ENCODE measurements at regions not wholly inside any gene's neighbourhood (a gene's known extent, or its start where the extent isn't known, plus 50 kb on each side); places are given as distances from the start of the nearest gene placed in this dataset.
"Not testable (repeated sequence)": the region's sequence is repeated elsewhere in the genome, so short reads cannot be mapped to it uniquely, and the experiment has no call there.

DNA sequence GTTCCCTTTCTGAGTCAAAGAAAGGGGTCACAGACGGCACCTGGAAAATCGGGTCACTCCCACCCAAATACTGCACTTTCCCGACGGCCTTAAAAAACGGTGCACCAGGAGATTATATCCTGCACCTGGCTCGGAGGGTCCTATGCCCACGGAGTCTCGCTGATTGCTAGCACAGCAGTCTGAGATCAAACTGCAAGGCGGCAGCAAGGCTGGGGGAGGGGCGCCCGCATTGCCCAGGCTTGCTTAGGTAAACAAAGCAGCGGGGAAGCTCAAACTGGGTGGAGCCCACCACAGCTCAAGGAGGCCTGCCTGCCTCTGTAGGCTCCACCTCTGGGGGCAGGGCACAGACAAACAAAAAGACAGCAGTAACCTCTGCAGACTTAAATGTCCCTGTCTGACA, 701.7 kb downstream of the RAPGEF2 start:
- DNase-seq (ENCODE audit: low spot score) = not testable (repeated sequence)

DNA sequence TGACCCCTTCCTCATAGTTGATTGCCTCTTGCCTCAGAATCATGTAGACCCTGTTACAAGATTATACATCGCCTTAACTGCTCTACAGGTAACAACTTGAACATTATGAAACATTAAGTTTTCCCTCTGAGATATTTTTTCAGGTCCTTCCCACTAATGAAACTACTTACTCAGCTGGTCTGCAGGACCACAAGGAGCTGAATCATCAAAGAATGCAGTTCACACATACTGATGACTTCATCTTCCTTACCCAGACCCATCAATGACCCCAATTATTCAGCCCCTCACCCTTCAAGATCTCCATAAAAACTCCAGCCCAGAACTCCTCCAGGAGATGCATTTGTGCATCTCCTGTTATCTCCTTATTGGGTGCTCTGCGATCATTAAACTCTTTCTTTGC, 720.9 kb downstream of the RAPGEF2 start:
- DNase-seq (ENCODE audit: low spot score) = no peak

DNA sequence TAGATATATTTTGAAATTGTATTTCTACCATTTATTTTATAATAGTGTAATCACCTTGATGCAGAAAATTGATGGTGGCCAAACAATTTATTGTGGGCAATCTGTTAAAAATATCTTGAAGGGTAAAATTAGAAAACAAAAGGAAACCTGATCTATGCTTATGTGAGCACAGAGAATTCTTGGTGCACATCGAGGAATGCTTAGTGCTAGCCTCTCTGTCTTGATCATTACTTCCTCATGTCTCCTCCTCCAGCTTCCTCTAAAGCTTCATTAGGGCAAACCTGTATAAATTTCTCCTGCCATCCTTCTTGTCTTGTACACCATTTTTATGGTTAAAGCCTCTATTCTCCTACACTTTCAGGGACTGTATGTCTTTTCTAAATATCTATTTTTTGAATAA, 725.8 kb downstream of the RAPGEF2 start:
- DNase-seq (ENCODE audit: low spot score) = no peak

DNA sequence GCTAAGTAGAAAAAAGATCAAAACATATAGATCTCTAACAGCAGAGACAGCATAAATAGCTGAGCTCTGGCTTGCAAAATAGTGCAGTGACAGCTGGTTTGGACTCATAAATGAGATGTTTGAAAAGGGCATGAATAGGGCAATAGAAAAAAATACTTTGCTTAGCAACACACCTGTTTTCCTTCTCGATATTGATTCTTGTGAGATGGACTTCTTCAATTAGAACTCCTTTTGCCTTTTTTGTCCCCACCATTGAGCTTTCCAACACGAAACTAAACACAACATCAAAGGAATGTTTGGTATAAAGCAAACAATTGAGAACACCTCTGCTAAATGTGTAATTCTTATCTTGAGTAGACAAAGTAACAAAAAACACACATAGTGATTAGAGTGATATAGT, 726.3 kb downstream of the RAPGEF2 start:
- DNase-seq (ENCODE audit: low spot score) = no peak

DNA sequence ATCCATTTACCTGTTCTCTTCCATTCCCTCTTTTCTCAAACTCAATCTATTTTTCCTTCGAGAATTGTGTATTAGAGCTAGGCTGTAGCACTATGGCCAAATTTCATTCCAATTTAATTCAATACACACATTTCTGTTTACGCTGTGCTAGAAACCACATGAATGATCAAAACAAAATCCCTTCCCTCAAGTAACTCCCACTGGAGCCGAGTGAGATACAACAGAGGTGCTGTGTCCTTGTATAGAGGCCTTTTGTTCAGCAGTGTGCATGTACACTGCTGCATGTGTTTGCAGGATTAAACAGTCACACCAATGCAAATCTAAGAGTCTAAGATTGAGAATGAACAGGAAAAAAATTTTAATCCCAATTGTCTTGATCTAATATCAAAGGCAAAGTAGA, 734.2 kb downstream of the RAPGEF2 start:
- DNase-seq (ENCODE audit: low spot score) = no peak

DNA sequence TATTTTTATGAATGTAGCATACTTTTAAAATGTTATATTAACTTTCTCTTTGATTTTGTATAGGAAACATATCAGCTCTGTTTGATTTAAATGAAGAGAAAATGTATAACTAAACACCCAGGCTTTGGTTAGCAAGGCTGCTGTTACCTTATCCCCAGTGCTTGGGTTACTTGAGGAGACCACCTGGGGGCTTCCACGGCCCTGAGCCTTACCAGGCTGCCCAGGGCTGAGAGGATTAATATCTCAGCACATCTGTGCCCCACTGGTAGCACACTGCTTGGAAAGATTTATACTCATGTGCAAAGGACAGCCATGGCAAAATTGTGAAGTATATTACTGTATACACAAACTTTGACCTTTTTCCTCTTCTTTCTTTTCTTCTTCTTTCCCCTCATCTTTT, 752.9 kb downstream of the RAPGEF2 start:
- no peak for DNase-seq (ENCODE audit: low spot score)

DNA sequence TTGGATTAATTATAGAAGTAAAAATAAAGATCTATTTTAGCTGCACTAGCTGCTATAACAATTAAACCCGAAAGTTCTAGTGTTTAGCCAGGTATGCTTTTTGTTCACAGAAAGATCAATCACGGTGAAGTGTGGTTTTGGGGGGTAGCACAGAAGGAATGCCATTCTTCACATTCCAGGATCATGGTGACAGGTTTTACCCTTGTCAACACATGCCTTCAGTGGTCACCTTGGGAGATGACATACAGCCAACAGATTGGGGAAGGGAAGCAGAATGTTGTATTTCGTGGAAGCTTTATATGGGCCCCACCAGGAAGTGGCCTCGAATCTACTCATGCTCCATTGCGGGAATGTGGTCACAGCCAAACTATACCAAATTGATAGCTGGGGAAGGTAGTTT, 753.6 kb downstream of the RAPGEF2 start:
- no peak for DNase-seq (ENCODE audit: low spot score)

DNA sequence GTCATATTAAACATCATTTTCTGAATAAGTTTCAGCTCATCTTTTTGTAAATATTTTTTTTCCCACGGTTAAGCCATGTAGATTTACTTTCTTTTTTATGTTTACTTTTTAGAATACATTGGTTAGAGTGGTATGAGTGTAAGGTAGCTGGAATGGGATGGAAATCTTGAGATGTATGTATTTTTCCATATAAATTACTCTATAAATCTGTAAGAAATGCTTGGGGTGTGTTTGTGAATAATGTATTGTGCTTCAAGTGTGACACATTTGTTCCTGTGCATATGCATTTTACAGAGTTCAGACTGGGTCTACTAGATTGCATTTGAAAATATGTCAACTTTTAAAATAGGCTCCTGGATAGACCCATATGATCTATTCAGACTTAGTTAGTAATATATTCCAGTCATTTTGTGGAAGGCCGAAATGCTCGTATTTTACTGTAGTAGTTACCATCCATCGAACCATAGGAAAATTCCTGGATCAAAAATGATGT, 756.8 kb downstream of the RAPGEF2 start:
- no peak for DNase-seq (ENCODE audit: low spot score)

DNA sequence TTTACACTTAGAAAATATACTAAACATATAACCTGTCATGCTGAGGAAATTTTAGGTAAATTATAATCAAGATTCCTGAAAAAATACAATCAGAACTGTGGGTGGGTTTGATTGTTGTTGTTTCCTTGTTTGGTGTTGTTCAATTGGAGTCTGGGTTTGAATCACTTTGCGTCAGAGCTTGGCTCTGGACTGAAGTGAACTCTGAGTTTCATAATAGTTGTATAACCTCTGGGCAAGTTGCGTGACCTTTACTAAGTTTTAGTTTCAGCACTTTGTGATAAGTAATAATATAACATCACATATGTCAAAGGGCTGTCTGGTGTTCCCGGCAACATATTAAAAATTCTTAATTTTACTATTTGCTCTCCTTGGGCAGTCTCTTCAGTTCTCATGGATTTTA, 758.1 kb downstream of the RAPGEF2 start:
- DNase-seq (ENCODE audit: low spot score) = no peak

DNA sequence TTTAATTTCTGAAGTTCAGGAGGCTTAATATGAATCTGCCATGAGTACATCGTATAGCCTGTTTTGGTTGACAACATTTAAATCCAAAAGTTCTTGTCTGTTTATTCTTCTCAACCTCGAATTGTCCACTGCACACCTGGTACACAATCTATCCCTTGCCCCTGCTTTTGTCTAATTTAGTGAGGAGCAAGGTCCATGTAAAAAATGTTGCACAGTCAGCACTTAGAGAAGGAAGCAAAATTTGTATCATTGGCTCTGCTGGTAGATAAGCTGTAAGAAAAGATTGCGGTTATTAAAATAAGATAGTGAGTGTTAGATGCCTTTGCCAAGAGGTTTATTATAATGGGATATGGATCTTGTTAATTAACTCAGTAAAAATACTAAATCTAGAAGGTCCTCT, 761.5 kb downstream of the RAPGEF2 start:
- DNase-seq (ENCODE audit: low spot score) = no peak

DNA sequence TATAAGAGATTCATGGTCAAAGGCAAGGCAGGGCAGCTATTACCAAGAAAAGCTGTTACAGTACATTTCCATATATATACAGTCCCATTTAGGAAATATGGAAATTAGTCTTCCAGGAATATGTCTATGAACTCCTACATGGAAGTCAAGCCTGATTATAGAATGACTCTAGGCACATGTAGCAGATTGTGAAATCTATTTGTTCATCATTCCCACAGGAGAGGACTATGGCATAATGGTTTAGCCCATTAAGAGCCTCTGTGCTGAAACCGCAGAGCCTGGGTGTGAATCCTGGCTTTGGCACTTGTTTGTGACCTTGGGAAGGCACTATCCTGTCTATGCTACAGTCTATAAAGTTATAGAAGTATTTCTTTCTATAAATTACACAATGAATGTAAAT, 764.8 kb downstream of the RAPGEF2 start:
- no peak for DNase-seq (ENCODE audit: low spot score)

DNA sequence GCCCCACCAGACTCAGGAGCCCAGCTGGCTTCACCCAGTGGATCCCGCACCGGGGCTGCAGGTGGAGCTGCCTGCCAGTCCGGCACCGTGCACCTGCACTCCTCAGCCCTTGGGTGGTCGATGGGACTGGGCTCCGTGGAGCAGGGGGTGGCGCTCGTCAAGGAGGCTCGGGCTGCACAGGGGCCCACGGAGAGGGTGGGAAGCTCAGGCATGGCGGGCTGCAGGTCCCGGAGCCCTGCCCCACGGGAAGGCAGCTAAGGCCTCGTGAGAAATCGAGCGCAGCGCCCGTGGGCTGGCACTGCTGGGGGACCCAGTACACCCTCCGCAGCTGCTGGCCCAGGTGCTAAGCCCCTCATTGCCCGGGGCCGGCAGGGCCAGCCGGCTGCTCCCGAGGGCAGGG, 766.1 kb downstream of the RAPGEF2 start:
- not testable (repeated sequence) for DNase-seq (ENCODE audit: low spot score)

DNA sequence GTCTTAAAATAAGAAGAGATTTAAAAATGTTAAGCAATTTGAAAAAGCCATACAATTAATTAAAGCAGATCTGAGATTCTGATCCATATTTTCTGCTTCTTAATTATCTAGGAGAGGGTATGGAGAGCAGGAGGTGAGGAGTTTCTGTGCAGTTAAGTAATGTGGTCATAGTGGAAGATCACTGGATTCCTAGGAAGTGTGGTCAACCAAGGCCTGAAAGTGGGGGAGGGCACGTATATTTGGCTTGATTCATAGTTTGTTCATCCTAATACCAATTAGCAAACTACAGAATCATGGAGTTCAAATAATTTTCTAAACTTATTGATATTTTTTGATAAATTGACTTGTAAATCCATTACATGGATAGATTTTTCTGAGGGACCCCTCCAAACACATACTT, 768.3 kb downstream of the RAPGEF2 start:
- no peak for DNase-seq (ENCODE audit: low spot score)

DNA sequence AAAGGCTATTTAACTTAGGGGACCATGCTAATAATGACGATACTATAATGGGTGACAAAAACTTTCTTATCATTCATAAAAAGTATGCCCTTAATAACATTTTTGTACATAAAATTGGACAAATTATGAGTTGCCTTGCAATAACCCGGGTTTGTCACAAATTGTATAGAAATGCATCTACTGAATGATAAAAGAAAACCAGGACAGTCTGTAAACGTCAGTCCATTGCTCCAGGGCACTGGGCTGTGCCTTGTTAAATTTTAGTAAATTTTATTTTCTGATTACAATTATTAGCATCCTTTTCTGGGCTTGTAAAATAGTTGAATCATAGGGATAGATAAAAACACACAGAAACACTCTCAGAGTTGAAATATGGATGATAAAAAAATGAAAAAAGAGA, 778.3 kb downstream of the RAPGEF2 start:
- DNase-seq (ENCODE audit: low spot score) = no peak

DNA sequence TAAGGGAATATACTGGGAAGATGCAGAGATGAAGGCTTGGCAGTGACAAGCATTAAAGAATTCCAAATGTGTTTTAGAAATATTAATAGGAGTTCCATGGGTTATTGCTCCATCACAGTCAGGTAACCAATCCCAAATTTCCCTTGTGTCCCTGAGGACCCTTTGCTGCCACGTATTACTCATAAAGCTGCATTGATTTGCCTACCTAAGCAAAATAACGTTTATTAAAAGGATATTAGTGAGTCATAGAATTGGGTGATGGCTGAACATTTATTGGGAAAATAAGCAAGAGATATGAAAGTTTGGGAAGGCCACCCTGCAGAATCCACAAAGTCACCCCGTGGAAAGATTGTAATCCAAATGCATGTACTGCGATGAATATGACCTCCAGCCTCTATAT, 782.1 kb downstream of the RAPGEF2 start:
- no peak for DNase-seq (ENCODE audit: low spot score)

DNA sequence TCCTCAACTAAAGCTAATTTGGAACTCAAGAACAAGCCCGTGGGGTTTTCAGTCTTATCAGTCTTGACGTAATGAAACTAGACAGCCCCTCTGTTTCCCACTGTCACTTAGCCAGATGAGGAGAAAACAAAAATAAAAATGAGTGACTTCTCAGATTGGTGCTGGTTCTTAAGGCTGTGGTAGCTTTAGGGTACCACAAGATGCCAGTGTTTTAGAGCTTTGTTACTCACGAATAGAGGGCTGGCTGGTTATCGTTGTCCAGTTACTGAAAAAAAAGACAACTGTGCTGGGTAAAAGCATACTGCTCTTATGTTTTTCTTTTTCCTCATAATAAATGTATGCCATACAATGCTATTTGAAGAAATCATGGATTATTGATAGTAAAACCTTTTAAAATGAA, 796.7 kb downstream of the RAPGEF2 start:
- DNase-seq (ENCODE audit: low spot score) = no peak

DNA sequence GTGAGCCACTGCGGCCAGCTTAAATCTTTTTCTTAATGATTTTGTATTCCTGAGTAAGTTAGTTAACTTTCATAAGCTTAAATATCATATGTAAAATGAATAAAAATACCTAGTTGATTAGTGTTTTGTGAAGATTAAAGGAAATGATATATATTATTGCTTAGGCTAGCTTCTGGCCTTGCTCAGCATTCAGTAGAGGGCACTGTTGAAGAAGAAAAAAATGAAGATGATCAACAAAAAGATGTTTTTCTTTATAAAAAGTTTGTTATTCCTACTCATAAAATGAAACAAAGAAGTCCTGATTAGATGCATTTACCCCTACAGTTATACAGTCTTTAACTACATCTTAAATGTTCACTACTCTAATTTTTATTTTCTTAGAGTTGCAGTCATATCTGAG, 797.7 kb downstream of the RAPGEF2 start:
- no peak for DNase-seq (ENCODE audit: low spot score)

DNA sequence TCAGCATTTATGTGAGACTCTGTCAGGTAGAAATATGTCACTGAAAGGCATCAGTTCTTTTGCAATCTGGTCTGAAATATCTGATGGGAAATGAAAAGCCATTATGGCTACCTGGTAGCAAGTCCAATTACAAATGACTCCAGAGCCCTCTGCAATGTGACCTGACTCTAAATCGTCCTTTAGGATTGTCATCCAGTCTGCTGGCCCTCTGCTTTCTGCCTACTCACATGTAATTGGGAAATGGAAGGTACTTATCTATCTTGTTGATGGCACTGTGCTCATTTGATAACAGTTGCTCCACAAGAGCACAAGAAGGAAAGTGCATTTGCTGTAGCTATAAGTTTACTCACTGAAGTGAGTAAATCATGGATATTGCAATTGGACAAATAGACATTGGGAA, 799.8 kb downstream of the RAPGEF2 start:
- no peak for DNase-seq (ENCODE audit: low spot score)

DNA sequence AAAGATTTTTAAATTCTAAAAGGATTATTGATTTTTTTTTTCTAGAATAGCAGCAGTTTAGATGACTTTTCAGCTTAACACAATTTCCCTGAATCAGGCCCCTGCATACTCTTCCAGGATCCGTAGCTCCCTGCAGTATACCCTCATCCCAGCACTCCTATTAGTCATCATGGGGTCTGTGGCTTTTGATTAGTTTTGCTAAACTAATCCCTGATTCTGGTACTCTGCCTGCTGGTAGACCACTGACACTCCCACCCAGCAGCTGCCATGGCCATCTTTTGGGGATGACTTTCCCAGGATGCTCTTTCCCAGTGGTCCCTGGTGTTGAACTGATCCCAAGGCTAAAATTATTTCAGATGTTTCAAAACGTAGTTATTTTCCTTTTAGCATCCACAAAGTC, 802.0 kb downstream of the RAPGEF2 start:
- no peak for DNase-seq (ENCODE audit: low spot score)

DNA sequence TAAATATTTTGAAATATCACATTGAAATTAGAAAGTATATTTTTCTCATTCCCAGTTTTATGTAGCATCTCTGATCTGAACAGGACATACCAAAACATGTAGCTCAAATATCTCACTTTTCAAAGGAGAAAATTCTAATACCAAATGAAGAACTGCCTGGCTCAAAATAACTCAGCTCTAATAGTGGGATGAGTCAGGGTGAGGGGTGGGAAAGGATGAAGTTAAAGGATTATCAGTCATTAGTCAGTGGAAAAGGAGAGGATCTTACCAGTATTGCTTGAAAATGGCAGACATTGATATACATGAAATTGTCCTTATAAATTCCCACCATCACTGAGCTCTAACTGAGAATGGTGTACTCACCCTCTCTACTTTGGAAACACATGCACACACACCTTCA, 803.2 kb downstream of the RAPGEF2 start:
- DNase-seq (ENCODE audit: low spot score) = no peak

DNA sequence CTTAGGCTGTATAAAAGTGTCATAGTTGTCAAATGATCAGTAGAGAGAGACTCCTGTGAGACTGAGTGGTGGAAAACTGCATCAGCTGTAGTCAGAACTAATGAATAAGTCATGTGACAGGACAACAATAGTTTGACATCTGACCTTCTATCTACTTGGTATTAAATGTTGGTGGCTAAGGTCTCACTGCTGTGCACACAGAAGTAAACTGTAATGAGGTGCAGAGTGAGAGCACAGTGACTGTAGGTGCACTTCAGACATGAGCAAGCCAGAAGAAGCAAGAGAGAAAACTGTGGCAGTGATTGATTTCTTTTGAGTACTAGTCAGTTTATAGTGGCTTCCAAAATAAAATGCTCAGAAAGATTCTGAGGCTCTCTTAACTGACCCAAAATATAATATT, 803.6 kb downstream of the RAPGEF2 start:
- DNase-seq (ENCODE audit: low spot score) = no peak

DNA sequence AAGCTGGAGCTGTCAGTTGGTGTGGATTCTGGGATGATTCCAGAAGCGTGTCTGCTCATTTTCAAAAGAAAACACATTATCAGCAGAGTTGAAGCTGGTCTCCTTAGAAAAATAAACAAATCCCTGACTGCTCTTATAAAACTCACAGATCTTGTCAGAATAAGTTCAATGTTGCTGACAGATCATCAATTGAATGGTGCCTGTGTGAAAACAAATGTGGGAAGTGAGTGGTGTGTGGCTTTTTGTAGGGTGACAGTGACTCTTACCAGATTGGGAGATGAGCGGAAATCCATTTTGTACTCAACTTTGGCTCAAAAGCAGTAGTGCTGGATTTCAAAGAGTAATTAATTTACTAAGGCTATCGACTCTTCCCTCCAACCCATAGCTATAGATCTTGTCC, 807.8 kb downstream of the RAPGEF2 start:
- no peak for DNase-seq (ENCODE audit: low spot score)

DNA sequence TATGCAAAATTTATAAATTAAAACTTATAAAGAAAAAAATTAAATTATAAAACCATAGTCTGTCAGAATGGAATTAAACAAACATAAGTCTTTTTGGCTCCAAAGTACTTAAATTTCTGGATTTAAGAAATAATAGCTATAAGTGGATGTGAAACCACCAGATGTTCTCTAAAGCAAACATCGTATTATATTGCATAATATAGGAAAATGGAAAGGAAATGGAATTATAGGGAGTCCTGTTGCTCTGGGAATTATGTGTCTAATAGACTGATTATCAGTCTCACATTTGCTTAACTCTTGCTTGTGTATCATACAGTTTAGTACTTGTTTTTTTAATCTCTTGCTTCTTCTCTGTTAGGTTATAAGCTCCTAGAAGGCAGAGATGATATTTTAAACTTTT, 819.2 kb downstream of the RAPGEF2 start:
- no peak for DNase-seq (ENCODE audit: low spot score)

DNA sequence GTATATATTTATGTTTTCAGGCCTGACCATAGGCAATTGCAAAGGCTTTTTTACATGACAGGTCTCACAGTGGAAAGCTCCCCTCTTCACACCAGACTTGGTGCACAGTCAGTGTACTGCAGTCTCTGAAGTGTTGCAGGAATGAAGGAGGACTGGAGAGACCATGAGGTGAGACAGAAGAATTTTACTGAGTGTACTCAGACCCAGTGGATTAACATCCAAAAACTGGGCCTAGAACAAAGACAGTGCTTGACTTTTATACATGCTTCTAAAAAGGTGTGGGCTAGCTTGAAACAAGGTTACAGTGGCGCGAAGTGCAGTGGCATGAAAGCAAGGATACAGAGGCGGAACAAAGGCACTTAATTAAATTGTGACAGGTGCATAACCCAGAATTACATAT, 822.9 kb downstream of the RAPGEF2 start:
- DNase-seq (ENCODE audit: low spot score) = no peak

DNA sequence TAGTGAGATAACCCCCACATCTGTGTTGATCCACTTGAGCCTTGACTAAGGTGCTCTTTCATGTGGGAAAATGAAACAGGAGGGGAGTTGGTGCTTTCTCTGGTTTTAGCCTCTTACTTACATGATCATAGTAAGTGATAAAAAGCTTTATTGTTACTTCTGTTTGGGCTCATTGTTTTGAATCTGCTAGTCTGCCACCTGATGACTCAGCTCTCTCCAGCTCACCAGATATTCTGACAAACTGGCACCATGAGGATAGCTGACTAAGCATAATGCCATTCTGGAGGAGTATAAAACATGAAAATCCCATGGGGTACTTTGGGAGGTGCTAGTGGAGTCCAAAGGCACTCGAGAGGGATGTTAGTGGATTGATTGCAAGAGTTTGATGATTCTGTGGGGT, 824.0 kb downstream of the RAPGEF2 start:
- DNase-seq (ENCODE audit: low spot score) = no peak
